Astrocyte (in vitro differentiated cells and primary cell): ENCODE measurements at regions not wholly inside any gene's neighbourhood (a gene's known extent, or its start where the extent isn't known, plus 50 kb on each side); places are given as distances from the start of the nearest gene placed in this dataset.

Source experiments
- DNase-seq: peaks from one replicate; pipeline ENCODE4 v3.0.0-alpha.2; 2010; ENCODE audit warnings: low read depth
- FAIRE-seq: peaks from 2 replicates; lab custom pipeline; 2011; peaks lifted over from hg19 to GRCh38; lab: Jason Lieb, UNC
- H2AFZ ChIP-seq: 2 replicates; pipeline ENCODE4 v1.6.0; 2012; ENCODE audit warnings: low read depth, low read length, inconsistent platforms
- H3K27ac ChIP-seq: 2 replicates; pipeline ENCODE4 v1.5.1; 2011; ENCODE audit warnings: low read depth, low read length, inconsistent platforms
- H3K27me3 ChIP-seq: 2 replicates; pipeline ENCODE4 v1.6.0; 2011; ENCODE audit warnings: low read length, inconsistent platforms; ENCODE audit not compliant: insufficient read depth
- H3K36me3 ChIP-seq: 2 replicates; pipeline ENCODE4 v1.5.1; 2011; ENCODE audit warnings: low read length, inconsistent platforms; ENCODE audit not compliant: insufficient read depth
- H3K4me1 ChIP-seq: 2 replicates; pipeline ENCODE4 v1.5.1; 2011; ENCODE audit warnings: low read length, inconsistent platforms; ENCODE audit not compliant: insufficient read depth
- H3K4me2 ChIP-seq: 2 replicates; pipeline ENCODE4 v1.6.0; 2012; ENCODE audit warnings: low read length, inconsistent platforms
- H3K4me3 ChIP-seq: 2 replicates; pipeline ENCODE4 v1.5.1; 2011; ENCODE audit warnings: low read depth, mild to moderate bottlenecking, low read length, inconsistent platforms; ENCODE audit not compliant: insufficient read depth
- H3K79me2 ChIP-seq: 2 replicates; pipeline ENCODE4 v1.6.0; 2012; ENCODE audit warnings: mild to moderate bottlenecking, low read length, inconsistent platforms; ENCODE audit not compliant: insufficient read depth
- H3K9ac ChIP-seq: 2 replicates; pipeline ENCODE4 v1.6.0; 2012; ENCODE audit warnings: mild to moderate bottlenecking, low read length, inconsistent platforms
- H3K9me3 ChIP-seq: 2 replicates; pipeline ENCODE4 v1.5.1; 2012; ENCODE audit warnings: low read depth, mild to moderate bottlenecking, low read length, inconsistent platforms; ENCODE audit not compliant: insufficient read depth
- H4K20me1 ChIP-seq: 2 replicates; pipeline ENCODE4 v1.6.0; 2012; ENCODE audit warnings: low read length, inconsistent platforms; ENCODE audit not compliant: insufficient read depth
- H3K27ac Mint-ChIP-seq: one replicate; pipeline ENCODE4 v1.8.0; 2021; ENCODE audit warnings: mild to moderate bottlenecking, mixed read lengths; ENCODE audit not compliant: unreplicated experiment
- H3K27me3 Mint-ChIP-seq: one replicate; pipeline ENCODE4 v1.8.0; 2021; ENCODE audit warnings: low read depth, mixed read lengths; ENCODE audit not compliant: unreplicated experiment
- H3K36me3 Mint-ChIP-seq: one replicate; pipeline ENCODE4 v1.8.0; 2021; ENCODE audit warnings: low read depth, mixed read lengths; ENCODE audit not compliant: unreplicated experiment
- H3K4me1 Mint-ChIP-seq: one replicate; pipeline ENCODE4 v1.8.0; 2021; ENCODE audit warnings: low read depth, mixed read lengths; ENCODE audit not compliant: unreplicated experiment
- H3K4me3 Mint-ChIP-seq: one replicate; pipeline ENCODE4 v1.8.0; 2021; ENCODE audit warnings: mild to moderate bottlenecking, moderate library complexity, mixed read lengths; ENCODE audit not compliant: unreplicated experiment
- H3K9me3 Mint-ChIP-seq: one replicate; pipeline ENCODE4 v1.8.0; 2021; ENCODE audit warnings: mild to moderate bottlenecking, mixed read lengths; ENCODE audit not compliant: unreplicated experiment
- CTCF ChIP-seq: IDR thresholded peaks from 2 replicates; pipeline ENCODE4 v1.5.1; 2011; ENCODE audit warnings: low read depth, mild to moderate bottlenecking, inconsistent platforms, low read length, moderate library complexity; ENCODE audit not compliant: insufficient read depth
- EZH2 ChIP-seq: IDR thresholded peaks from 2 replicates; pipeline ENCODE4 v1.6.1; 2012; ENCODE audit warnings: mild to moderate bottlenecking, low read length, inconsistent platforms; ENCODE audit not compliant: insufficient read depth

- no peak overlapping the region for H3K4me2 ChIP-seq
- Mint-ChIP-seq H3K27ac (no peak overlapping the region), H3K4me3 (no peak overlapping the region), H3K9me3 (no peaks in the 10 kb centered on the region), H3K36me3 (no peaks in the 10 kb centered on the region), H3K27me3 (peaks cover 17% of the 10 kb centered on the region), H3K4me1 (no peaks in the 10 kb centered on the region)
- no peaks in the 10 kb centered on the region for H3K36me3 ChIP-seq
- no peak overlapping the region for H3K27ac ChIP-seq
- H3K9me3 ChIP-seq = no peaks in the 10 kb centered on the region
- H4K20me1 ChIP-seq = no peaks in the 10 kb centered on the region
- FAIRE-seq = no peak
- no peak for TF ChIP-seq CTCF
- TF ChIP-seq EZH2 = no peak
- H3K4me1 ChIP-seq = no peaks in the 10 kb centered on the region
- no peak overlapping the region for H3K9ac ChIP-seq
- DNase-seq = no peak
- H2AFZ ChIP-seq = no peak overlapping the region
- H3K4me3 ChIP-seq = no peak overlapping the region
- no peaks in the 10 kb centered on the region for H3K79me2 ChIP-seq
- no peaks in the 10 kb centered on the region for H3K27me3 ChIP-seq
Measured at GRCh38 chr1:36743286-36744005, 260.7 kb upstream of the CSF3R start.

DNA sequence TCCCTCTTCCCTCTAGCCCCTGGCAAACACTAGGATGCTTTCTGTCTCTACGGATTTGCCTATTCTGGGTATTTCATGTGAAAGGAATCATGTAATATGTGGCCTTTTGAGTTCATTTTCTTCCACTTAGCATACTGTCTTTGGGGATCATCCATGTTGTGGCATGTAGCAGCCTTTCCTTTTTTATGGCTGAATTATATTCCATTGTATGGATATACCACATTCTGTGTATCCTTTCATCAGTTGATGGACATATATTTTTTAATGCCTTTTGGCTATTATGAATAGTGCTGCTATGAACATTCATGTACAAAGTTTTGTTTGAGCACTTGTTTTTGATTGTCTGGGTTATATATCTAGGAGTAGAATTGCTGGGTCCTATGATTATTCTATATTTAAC, 258.4 kb upstream of the CSF3R start:
- H3K4me3 Mint-ChIP-seq = no peak overlapping the region
- no peaks in the 10 kb centered on the region for H4K20me1 ChIP-seq
- TF ChIP-seq CTCF = no peak
- no peak for TF ChIP-seq EZH2
- no peak overlapping the region for H3K4me3 ChIP-seq
- no peaks in the 10 kb centered on the region for H3K36me3 ChIP-seq
- H3K4me1 ChIP-seq = no peaks in the 10 kb centered on the region
- no peak overlapping the region for H3K27ac ChIP-seq
- H3K27me3 ChIP-seq = no peaks in the 10 kb centered on the region
- H3K79me2 ChIP-seq = no peaks in the 10 kb centered on the region
- H3K27me3 Mint-ChIP-seq = peaks cover 36% of the 10 kb centered on the region
- H3K36me3 Mint-ChIP-seq = no peaks in the 10 kb centered on the region
- H3K9ac ChIP-seq = no peak overlapping the region
- H3K4me2 ChIP-seq = no peak overlapping the region
- H3K27ac Mint-ChIP-seq = no peak overlapping the region
- H3K9me3 ChIP-seq = no peaks in the 10 kb centered on the region
- no peak overlapping the region for H2AFZ ChIP-seq
- no peaks in the 10 kb centered on the region for H3K4me1 Mint-ChIP-seq
- DNase-seq (no peak), FAIRE-seq (no peak)
- peaks cover 2% of the 10 kb centered on the region for H3K9me3 Mint-ChIP-seq

DNA sequence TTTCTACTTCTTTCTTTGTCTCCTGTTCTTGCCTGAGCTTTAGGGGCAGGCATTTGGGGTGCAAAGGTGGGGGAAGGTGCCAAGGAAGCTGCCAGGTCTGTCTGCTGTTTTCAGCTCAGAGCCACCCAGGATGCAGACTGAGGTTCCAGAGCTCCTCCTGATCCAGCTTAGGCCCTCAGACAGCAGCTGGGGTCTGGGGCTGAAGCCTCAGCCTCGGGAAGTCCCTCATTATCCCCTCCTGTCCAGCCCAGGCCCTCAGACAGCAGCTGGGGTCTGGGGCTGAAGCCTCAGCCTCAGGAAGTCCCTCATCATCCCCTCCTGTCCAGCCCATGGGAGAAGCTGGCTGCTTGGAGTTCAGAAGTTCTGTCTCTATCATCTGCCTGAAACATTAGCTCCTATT, 257.7 kb upstream of the CSF3R start:
- Histone ChIP-seq H3K9me3 (no peaks in the 10 kb centered on the region), H3K4me2 (no peak overlapping the region), H3K79me2 (no peaks in the 10 kb centered on the region), H3K27me3 (no peaks in the 10 kb centered on the region), H3K9ac (no peak overlapping the region), H4K20me1 (no peaks in the 10 kb centered on the region), H3K4me3 (no peak overlapping the region), H3K27ac (no peak overlapping the region), H3K36me3 (no peaks in the 10 kb centered on the region), H2AFZ (no peak overlapping the region), H3K4me1 (no peaks in the 10 kb centered on the region)
- Mint-ChIP-seq H3K27me3 (peaks cover 36% of the 10 kb centered on the region), H3K27ac (no peak overlapping the region), H3K9me3 (peaks cover 2% of the 10 kb centered on the region), H3K4me1 (no peaks in the 10 kb centered on the region), H3K4me3 (no peak overlapping the region), H3K36me3 (no peaks in the 10 kb centered on the region)
- FAIRE-seq (no peak), DNase-seq (no peak)
- TF ChIP-seq CTCF = no peak
- no peak for TF ChIP-seq EZH2
